ENCODE measurements at regions not wholly inside any gene's neighbourhood (a gene's known extent, or its start where the extent isn't known, plus 50 kb on each side); places are given as distances from the start of the nearest gene placed in this dataset.

- H3K9ac ChIP-seq (ENCODE audit: low read depth, low read length, poor library complexity): no peak overlapping the region
- H2BK15ac ChIP-seq (ENCODE audit: low read length): no peak overlapping the region
- peak overlapping the region; percentile 11 for H2AFZ ChIP-seq (ENCODE audit: low read length)
- no peaks in the 10 kb centered on the region for H3K36me3 ChIP-seq (replicated peaks in 1 of 2; ENCODE audit: control insufficient read depth in 2 of 2, insufficient read depth in 2 of 2, low read length in 2 of 2)
- H3K4me3 ChIP-seq (ENCODE audit: low read length in 2 of 2): no peak overlapping the region
- H3K18ac ChIP-seq (ENCODE audit: low read length): no peak overlapping the region
- H2BK120ac ChIP-seq (ENCODE audit: low read depth, low read length): no peak overlapping the region
- no peak overlapping the region for H3K23ac ChIP-seq (ENCODE audit: low read depth, low read length, poor library complexity)
- H2AK5ac ChIP-seq (ENCODE audit: low read depth, low read length): no peak overlapping the region
- no peak overlapping the region for H3K4ac ChIP-seq (ENCODE audit: low read length)
- no peak overlapping the region for H3K4me2 ChIP-seq (ENCODE audit: insufficient read depth, low read length, poor library complexity, severe bottlenecking)
- no CpG with 5 or more reads among the region's 3 CpGs for WGBS, 2 donors (ENCODE audit: extremely low coverage in 2 of 2, insufficient read length in 2 of 2, insufficient replicate concordance in 1 of 2)
- no peak overlapping the region for H3K14ac ChIP-seq (ENCODE audit: low read length)
- H2BK5ac ChIP-seq (ENCODE audit: low read length): no peak overlapping the region
- H4K8ac ChIP-seq (ENCODE audit: low read depth, low read length): no peak overlapping the region
- no peaks in the 10 kb centered on the region for H3K79me1 ChIP-seq (ENCODE audit: low read depth, low read length)
- no peaks in the 10 kb centered on the region for H3K27me3 ChIP-seq (ENCODE audit: control insufficient read depth in 3 of 3, insufficient read depth in 3 of 3, low read depth in 1 of 3, low read length in 3 of 3)
- no peaks in the 10 kb centered on the region for H3K9me3 ChIP-seq (replicated peaks in 1 of 2; ENCODE audit: control insufficient read depth in 2 of 2, insufficient read depth in 1 of 2, low read depth in 1 of 2, low read length in 2 of 2)
- peaks cover 3% of the 10 kb centered on the region in 2 donors for H3K4me1 ChIP-seq (ENCODE audit: control insufficient read depth in 2 of 2, insufficient read depth in 1 of 2, low read depth in 1 of 2, low read length in 2 of 2)
- DNase-seq (ENCODE audit: low spot score): no peak
- no peak overlapping the region for H2BK12ac ChIP-seq (ENCODE audit: low read length)
- H3K27ac ChIP-seq (replicated peaks; ENCODE audit: low read length): no peak overlapping the region
- no peak overlapping the region for H4K91ac ChIP-seq (ENCODE audit: low read depth, low read length, poor library complexity)
Observed at GRCh38 chr2:217256251-217256650, 396.4 kb upstream of the TNP1 start.

- Histone ChIP-seq H2BK120ac (ENCODE audit: low read depth, low read length) (no peak overlapping the region), H3K9me3 (replicated peaks in 1 of 2; ENCODE audit: control insufficient read depth in 2 of 2, insufficient read depth in 1 of 2, low read depth in 1 of 2, low read length in 2 of 2) (no peaks in the 10 kb centered on the region), H3K4ac (ENCODE audit: low read length) (no peak overlapping the region), H2AFZ (ENCODE audit: low read length) (no peak overlapping the region), H2BK5ac (ENCODE audit: low read length) (no peak overlapping the region), H4K91ac (ENCODE audit: low read depth, low read length, poor library complexity) (no peak overlapping the region), H3K23ac (ENCODE audit: low read depth, low read length, poor library complexity) (no peak overlapping the region), H2BK12ac (ENCODE audit: low read length) (no peak overlapping the region), H3K4me3 (ENCODE audit: low read length in 2 of 2) (no peak overlapping the region), H3K79me1 (ENCODE audit: low read depth, low read length) (no peaks in the 10 kb centered on the region), H3K14ac (ENCODE audit: low read length) (no peak overlapping the region), H3K4me2 (ENCODE audit: insufficient read depth, low read length, poor library complexity, severe bottlenecking) (no peak overlapping the region), H3K4me1 (ENCODE audit: control insufficient read depth in 2 of 2, insufficient read depth in 1 of 2, low read depth in 1 of 2, low read length in 2 of 2) (peaks cover 11 to 17% of the 10 kb centered on the region in 2 donors), H3K27me3 (ENCODE audit: control insufficient read depth in 3 of 3, insufficient read depth in 3 of 3, low read depth in 1 of 3, low read length in 3 of 3) (no peaks in the 10 kb centered on the region), H2BK15ac (ENCODE audit: low read length) (no peak overlapping the region), H2AK5ac (ENCODE audit: low read depth, low read length) (no peak overlapping the region), H3K27ac (replicated peaks; ENCODE audit: low read length) (no peak overlapping the region), H4K8ac (ENCODE audit: low read depth, low read length) (no peak overlapping the region), H3K18ac (ENCODE audit: low read length) (no peak overlapping the region), H3K9ac (ENCODE audit: low read depth, low read length, poor library complexity) (no peak overlapping the region), H3K36me3 (replicated peaks in 1 of 2; ENCODE audit: control insufficient read depth in 2 of 2, insufficient read depth in 2 of 2, low read length in 2 of 2) (no peaks in the 10 kb centered on the region)
- no peak for DNase-seq (ENCODE audit: low spot score)
- no CpG with 5 or more reads among the region's 2 CpGs for WGBS, 2 donors (ENCODE audit: extremely low coverage in 2 of 2, insufficient read length in 2 of 2, insufficient replicate concordance in 1 of 2)
Observed at GRCh38 chr2:217254111-217254510, 394.2 kb upstream of the TNP1 start.

GRCh38 chr2:217252181-217252580 is 392.3 kb upstream of the TNP1 start:
- Histone ChIP-seq H3K4me2 (ENCODE audit: insufficient read depth, low read length, poor library complexity, severe bottlenecking) (no peak overlapping the region), H2AFZ (ENCODE audit: low read length) (no peak overlapping the region), H2BK15ac (ENCODE audit: low read length) (no peak overlapping the region), H2BK5ac (ENCODE audit: low read length) (no peak overlapping the region), H3K18ac (ENCODE audit: low read length) (no peak overlapping the region), H3K27ac (replicated peaks; ENCODE audit: low read length) (no peak overlapping the region), H3K79me1 (ENCODE audit: low read depth, low read length) (no peaks in the 10 kb centered on the region), H3K14ac (ENCODE audit: low read length) (no peak overlapping the region), H3K27me3 (ENCODE audit: control insufficient read depth in 3 of 3, insufficient read depth in 3 of 3, low read depth in 1 of 3, low read length in 3 of 3) (no peaks in the 10 kb centered on the region), H4K91ac (ENCODE audit: low read depth, low read length, poor library complexity) (no peak overlapping the region), H3K4me1 (ENCODE audit: control insufficient read depth in 2 of 2, insufficient read depth in 1 of 2, low read depth in 1 of 2, low read length in 2 of 2) (peaks cover 12 to 19% of the 10 kb centered on the region in 2 donors), H3K9me3 (replicated peaks in 1 of 2; ENCODE audit: control insufficient read depth in 2 of 2, insufficient read depth in 1 of 2, low read depth in 1 of 2, low read length in 2 of 2) (no peaks in the 10 kb centered on the region), H2BK120ac (ENCODE audit: low read depth, low read length) (no peak overlapping the region), H2BK12ac (ENCODE audit: low read length) (no peak overlapping the region), H3K23ac (ENCODE audit: low read depth, low read length, poor library complexity) (no peak overlapping the region), H3K4me3 (ENCODE audit: low read length in 2 of 2) (no peak overlapping the region), H3K9ac (ENCODE audit: low read depth, low read length, poor library complexity) (no peak overlapping the region), H2AK5ac (ENCODE audit: low read depth, low read length) (no peak overlapping the region), H3K36me3 (replicated peaks in 1 of 2; ENCODE audit: control insufficient read depth in 2 of 2, insufficient read depth in 2 of 2, low read length in 2 of 2) (no peaks in the 10 kb centered on the region), H3K4ac (ENCODE audit: low read length) (no peak overlapping the region), H4K8ac (ENCODE audit: low read depth, low read length) (no peak overlapping the region)
- WGBS, 2 donors (ENCODE audit: extremely low coverage in 2 of 2, insufficient read length in 2 of 2, insufficient replicate concordance in 1 of 2): no CpG with 5 or more reads among the region's 4 CpGs
- DNase-seq (ENCODE audit: low spot score): no peak

- no peak overlapping the region for H2BK15ac ChIP-seq (ENCODE audit: low read length)
- H3K4ac ChIP-seq (ENCODE audit: low read length): no peak overlapping the region
- no peak for DNase-seq (ENCODE audit: low spot score)
- H3K27me3 ChIP-seq (ENCODE audit: control insufficient read depth in 3 of 3, insufficient read depth in 3 of 3, low read depth in 1 of 3, low read length in 3 of 3): no peaks in the 10 kb centered on the region
- no peaks in the 10 kb centered on the region for H3K36me3 ChIP-seq (replicated peaks in 1 of 2; ENCODE audit: control insufficient read depth in 2 of 2, insufficient read depth in 2 of 2, low read length in 2 of 2)
- no peak overlapping the region for H3K23ac ChIP-seq (ENCODE audit: low read depth, low read length, poor library complexity)
- WGBS, 2 donors (ENCODE audit: extremely low coverage in 2 of 2, insufficient read length in 2 of 2, insufficient replicate concordance in 1 of 2): no CpG with 5 or more reads among the region's 4 CpGs
- no peak overlapping the region for H4K91ac ChIP-seq (ENCODE audit: low read depth, low read length, poor library complexity)
- no peak overlapping the region for H3K9ac ChIP-seq (ENCODE audit: low read depth, low read length, poor library complexity)
- H3K79me1 ChIP-seq (ENCODE audit: low read depth, low read length): no peaks in the 10 kb centered on the region
- H2AK5ac ChIP-seq (ENCODE audit: low read depth, low read length): no peak overlapping the region
- no peak overlapping the region for H3K4me3 ChIP-seq (ENCODE audit: low read length in 2 of 2)
- no peak overlapping the region for H3K18ac ChIP-seq (ENCODE audit: low read length)
- peak overlapping the region; percentile 38 for H2AFZ ChIP-seq (ENCODE audit: low read length)
- H4K8ac ChIP-seq (ENCODE audit: low read depth, low read length): no peak overlapping the region
- no peaks in the 10 kb centered on the region for H3K9me3 ChIP-seq (replicated peaks in 1 of 2; ENCODE audit: control insufficient read depth in 2 of 2, insufficient read depth in 1 of 2, low read depth in 1 of 2, low read length in 2 of 2)
- H3K14ac ChIP-seq (ENCODE audit: low read length): no peak overlapping the region
- no peak overlapping the region for H2BK12ac ChIP-seq (ENCODE audit: low read length)
- no peak overlapping the region for H3K4me2 ChIP-seq (ENCODE audit: insufficient read depth, low read length, poor library complexity, severe bottlenecking)
- no peak overlapping the region for H2BK5ac ChIP-seq (ENCODE audit: low read length)
- H3K4me1 ChIP-seq (ENCODE audit: control insufficient read depth in 2 of 2, insufficient read depth in 1 of 2, low read depth in 1 of 2, low read length in 2 of 2): peaks cover 9 to 19% of the 10 kb centered on the region in 2 donors
- H2BK120ac ChIP-seq (ENCODE audit: low read depth, low read length): no peak overlapping the region
- H3K27ac ChIP-seq (replicated peaks; ENCODE audit: low read length): no peak overlapping the region
Observed at GRCh38 chr2:217250013-217250524, 390.2 kb upstream of the TNP1 start.

Measured in neuronal stem cell (in vitro differentiated cells).